Prostate gland (tissue), 2 donors: ENCODE measurements at regions not wholly inside any gene's neighbourhood (a gene's known extent, or its start where the extent isn't known, plus 50 kb on each side); places are given as distances from the start of the nearest gene placed in this dataset.

ENCODE experiments used
- POLR2A ChIP-seq: fragments of 450-650 bp; IDR thresholded peaks from one replicate; pipeline ENCODE4 v1.6.1; 2016; ENCODE audit warnings: antibody characterized with exemption, mild to moderate bottlenecking
- TF ChIP-seq, protein P1 (sequence below), 4 experiments: fragments of 200-600 bp in 2 of 4; fragments of 450-650 bp in 2 of 4; sonication (generic) in 2 of 4; IDR thresholded peaks; 1 replicate in 3 of 4; 2 replicates in 1 of 4; pipeline ENCODE4 v1.5.1; 2016 to 2019; ENCODE audit warnings: antibody characterized with exemption in 4 of 4, mild to moderate bottlenecking in 2 of 4, moderate library complexity in 2 of 4

DNA sequence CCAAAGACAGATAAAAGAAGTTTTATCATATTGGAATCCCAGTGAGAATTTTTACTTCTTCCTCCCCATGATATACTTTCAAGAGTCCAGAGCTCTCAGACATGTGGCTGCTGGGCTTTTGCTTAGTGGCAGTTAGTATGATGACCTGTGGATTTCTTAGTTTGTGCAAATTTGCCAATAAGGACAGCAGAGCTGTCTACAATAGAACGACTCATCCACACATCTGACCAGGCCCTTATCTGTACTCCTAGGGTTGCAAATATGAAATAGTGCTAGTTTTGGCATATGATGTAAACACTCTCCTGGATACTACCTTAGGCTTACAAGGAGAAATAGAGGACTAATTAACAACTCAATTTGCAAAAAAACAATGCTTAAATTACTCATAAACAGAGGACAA lies 758.4 kb upstream of the TMEFF2 start:
- TF ChIP-seq, protein P1, sequence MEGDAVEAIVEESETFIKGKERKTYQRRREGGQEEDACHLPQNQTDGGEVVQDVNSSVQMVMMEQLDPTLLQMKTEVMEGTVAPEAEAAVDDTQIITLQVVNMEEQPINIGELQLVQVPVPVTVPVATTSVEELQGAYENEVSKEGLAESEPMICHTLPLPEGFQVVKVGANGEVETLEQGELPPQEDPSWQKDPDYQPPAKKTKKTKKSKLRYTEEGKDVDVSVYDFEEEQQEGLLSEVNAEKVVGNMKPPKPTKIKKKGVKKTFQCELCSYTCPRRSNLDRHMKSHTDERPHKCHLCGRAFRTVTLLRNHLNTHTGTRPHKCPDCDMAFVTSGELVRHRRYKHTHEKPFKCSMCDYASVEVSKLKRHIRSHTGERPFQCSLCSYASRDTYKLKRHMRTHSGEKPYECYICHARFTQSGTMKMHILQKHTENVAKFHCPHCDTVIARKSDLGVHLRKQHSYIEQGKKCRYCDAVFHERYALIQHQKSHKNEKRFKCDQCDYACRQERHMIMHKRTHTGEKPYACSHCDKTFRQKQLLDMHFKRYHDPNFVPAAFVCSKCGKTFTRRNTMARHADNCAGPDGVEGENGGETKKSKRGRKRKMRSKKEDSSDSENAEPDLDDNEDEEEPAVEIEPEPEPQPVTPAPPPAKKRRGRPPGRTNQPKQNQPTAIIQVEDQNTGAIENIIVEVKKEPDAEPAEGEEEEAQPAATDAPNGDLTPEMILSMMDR (IDR thresholded peaks at IDR 0.05) = no peak
- TF ChIP-seq POLR2A = no peak
